DOHH2 (cell line): ENCODE measurements at regions not wholly inside any gene's neighbourhood (a gene's known extent, or its start where the extent isn't known, plus 50 kb on each side); places are given as distances from the start of the nearest gene placed in this dataset.

Source experiments
- EZH2phosphoT487 ChIP-seq: fragments of 200-600 bp; sonication (generic); IDR thresholded peaks from 2 replicates; pipeline ENCODE4 v1.6.1; 2017; ENCODE audit warnings: borderline replicate concordance, mild to moderate bottlenecking, antibody characterized with exemption, low read length, moderate library complexity, mixed read lengths
- TF ChIP-seq, protein P1 (sequence below): fragments of 200-600 bp; sonication (generic); IDR thresholded peaks from one replicate; pipeline ENCODE4 v1.5.1; 2014; ENCODE audit warnings: antibody characterized with exemption, mild to moderate bottlenecking, low read depth, low read length; ENCODE audit not compliant: poor library complexity, severe bottlenecking

DNA sequence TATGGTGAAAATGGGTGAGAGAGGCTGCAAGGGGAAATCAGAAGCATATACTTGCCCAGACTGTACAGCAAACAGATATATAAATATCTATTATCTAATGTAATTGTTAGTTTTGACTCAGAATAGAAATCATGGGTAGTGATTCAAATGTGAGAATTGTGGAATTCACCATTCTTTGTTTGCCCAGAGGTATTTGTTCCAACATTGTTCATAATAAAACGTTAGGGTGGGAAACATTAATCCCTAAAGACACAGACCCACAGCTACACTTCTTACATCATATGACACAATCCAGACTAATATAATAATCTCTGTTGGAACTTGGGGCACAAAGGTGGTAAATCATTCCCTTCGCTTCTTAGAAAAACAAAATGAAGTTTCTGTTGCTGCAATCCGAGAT is 646.5 kb upstream of the SLITRK6 start:
- TF ChIP-seq, protein P1, sequence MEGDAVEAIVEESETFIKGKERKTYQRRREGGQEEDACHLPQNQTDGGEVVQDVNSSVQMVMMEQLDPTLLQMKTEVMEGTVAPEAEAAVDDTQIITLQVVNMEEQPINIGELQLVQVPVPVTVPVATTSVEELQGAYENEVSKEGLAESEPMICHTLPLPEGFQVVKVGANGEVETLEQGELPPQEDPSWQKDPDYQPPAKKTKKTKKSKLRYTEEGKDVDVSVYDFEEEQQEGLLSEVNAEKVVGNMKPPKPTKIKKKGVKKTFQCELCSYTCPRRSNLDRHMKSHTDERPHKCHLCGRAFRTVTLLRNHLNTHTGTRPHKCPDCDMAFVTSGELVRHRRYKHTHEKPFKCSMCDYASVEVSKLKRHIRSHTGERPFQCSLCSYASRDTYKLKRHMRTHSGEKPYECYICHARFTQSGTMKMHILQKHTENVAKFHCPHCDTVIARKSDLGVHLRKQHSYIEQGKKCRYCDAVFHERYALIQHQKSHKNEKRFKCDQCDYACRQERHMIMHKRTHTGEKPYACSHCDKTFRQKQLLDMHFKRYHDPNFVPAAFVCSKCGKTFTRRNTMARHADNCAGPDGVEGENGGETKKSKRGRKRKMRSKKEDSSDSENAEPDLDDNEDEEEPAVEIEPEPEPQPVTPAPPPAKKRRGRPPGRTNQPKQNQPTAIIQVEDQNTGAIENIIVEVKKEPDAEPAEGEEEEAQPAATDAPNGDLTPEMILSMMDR, result no peak
- TF ChIP-seq EZH2phosphoT487, result no peak
